WTC11 (cell line): ENCODE measurements at regions not wholly inside any gene's neighbourhood (a gene's known extent, or its start where the extent isn't known, plus 50 kb on each side); places are given as distances from the start of the nearest gene placed in this dataset.
"Not testable (repeated sequence)": the region's sequence is repeated elsewhere in the genome, so short reads cannot be mapped to it uniquely, and the experiment has no call there.

Experiments
- ATAC-seq: fragments of 200-7000 bp; cut with Tn5 transposase; 2 replicates; pipeline ENCODE4 v1.10.0; 2021; ENCODE audit warnings: mild to moderate bottlenecking, moderate library complexity
- CTCF ChIA-PET: fragments of 300-600 bp; sonication (Branson Sonifier 250); formaldehyde crosslinking; loops from one replicate; lab custom pipeline; 2021; ENCODE audit warnings: antibody characterized with exemption; lab: Charles Lee
- POLR2A ChIA-PET: fragments of 350-600 bp; sonication (Branson Sonifier 250); formaldehyde crosslinking; loops from one replicate; lab custom pipeline; 2021; ENCODE audit warnings: antibody characterized with exemption; lab: Charles Lee
- DNase-seq: peaks from one replicate; pipeline ENCODE4 v3.0.0; 2021; ENCODE audit warnings: low spot score
- H3K27ac Mint-ChIP-seq: 2 replicates; pipeline ENCODE4 v1.8.0; 2021; ENCODE audit warnings: mixed read lengths
- H3K27me3 Mint-ChIP-seq: 2 replicates; pipeline ENCODE4 v1.8.0; 2021; ENCODE audit warnings: low read depth, mild to moderate bottlenecking, moderate library complexity, mixed read lengths
- H3K36me3 Mint-ChIP-seq: 2 replicates; pipeline ENCODE4 v1.8.0; 2021; ENCODE audit warnings: mixed read lengths
- H3K4me1 Mint-ChIP-seq: 2 replicates; pipeline ENCODE4 v1.8.0; 2022; ENCODE audit warnings: mixed read lengths
- H3K4me3 Mint-ChIP-seq: 2 replicates; pipeline ENCODE4 v1.8.0; 2021; ENCODE audit warnings: mild to moderate bottlenecking, moderate library complexity, mixed read lengths
- H3K9me3 Mint-ChIP-seq: 2 replicates; pipeline ENCODE4 v1.8.0; 2021; ENCODE audit warnings: mixed read lengths
- CDX4 ChIP-seq: fragments of 250-450 bp; sonication (Bioruptor Pico); IDR thresholded peaks from 2 replicates; pipeline ENCODE4 v1.9.0; 2021; ENCODE audit warnings: moderate library complexity, mild to moderate bottlenecking, inconsistent platforms, borderline replicate concordance
- E2F1 ChIP-seq: sonication (generic); formaldehyde crosslinking; IDR thresholded peaks from 2 replicates; pipeline ENCODE4 v1.8.0; 2022; ENCODE audit warnings: mild to moderate bottlenecking, missing genetic modification reagents
- EMX1 ChIP-seq: fragments of 250-450 bp; sonication (Bioruptor Pico); IDR thresholded peaks from 2 replicates; pipeline ENCODE4 v1.8.0; 2021; ENCODE audit warnings: mild to moderate bottlenecking
- FOXK1 ChIP-seq: sonication (generic); formaldehyde crosslinking; IDR thresholded peaks from 2 replicates; pipeline ENCODE4 v1.8.0; 2022; ENCODE audit warnings: mild to moderate bottlenecking, moderate library complexity, missing genetic modification reagents
- GRHL2 ChIP-seq: fragments of 250-450 bp; sonication (Bioruptor Pico); IDR thresholded peaks from 2 replicates; pipeline ENCODE4 v1.8.0; 2022; ENCODE audit warnings: mild to moderate bottlenecking, moderate library complexity; ENCODE audit not compliant: insufficient replicate concordance, severe bottlenecking
- HMGXB4 ChIP-seq: sonication (generic); formaldehyde crosslinking; IDR thresholded peaks from 2 replicates; pipeline ENCODE4 v1.8.1; 2023; ENCODE audit warnings: mild to moderate bottlenecking, moderate library complexity, missing genetic modification reagents
- MLX ChIP-seq: sonication (generic); formaldehyde crosslinking; IDR thresholded peaks from 2 replicates; pipeline ENCODE4 v1.8.1; 2023; ENCODE audit warnings: mild to moderate bottlenecking, missing genetic modification reagents, moderate library complexity
- NFATC4 ChIP-seq: fragments of 250-450 bp; sonication (Bioruptor Pico); IDR thresholded peaks from 2 replicates; pipeline ENCODE4 v1.9.0; 2021; ENCODE audit warnings: mild to moderate bottlenecking
- NFYB ChIP-seq: sonication (generic); formaldehyde crosslinking; conservative IDR thresholded peaks from 2 replicates; pipeline ENCODE4 v1.8.0; 2022; ENCODE audit warnings: low read depth, missing genetic modification reagents
- NR3C1 ChIP-seq: sonication (generic); formaldehyde crosslinking; conservative IDR thresholded peaks from 2 replicates; pipeline ENCODE4 v1.8.1; 2023; ENCODE audit warnings: low read depth, mild to moderate bottlenecking, missing genetic modification reagents
- SMAD3 ChIP-seq: sonication (generic); formaldehyde crosslinking; IDR thresholded peaks from 2 replicates; pipeline ENCODE4 v1.8.0; 2022; ENCODE audit warnings: missing genetic modification reagents, mild to moderate bottlenecking, borderline replicate concordance
- ZNF219 ChIP-seq: sonication (generic); formaldehyde crosslinking; IDR thresholded peaks from 2 replicates; pipeline ENCODE4 v1.8.0; 2023; ENCODE audit warnings: missing genetic modification reagents, mild to moderate bottlenecking, borderline replicate concordance
- ZNF263 ChIP-seq: sonication (generic); formaldehyde crosslinking; IDR thresholded peaks from 2 replicates; pipeline ENCODE4 v1.8.1; 2022; ENCODE audit warnings: low read depth, mild to moderate bottlenecking, moderate library complexity, missing genetic modification reagents
- ZNF416 ChIP-seq: fragments of 250-450 bp; sonication (Bioruptor Pico); IDR thresholded peaks from 2 replicates; pipeline ENCODE4 v1.9.0; 2021; ENCODE audit warnings: mild to moderate bottlenecking, inconsistent platforms

GRCh38 chr10:22130824-22131223, 87.0 kb downstream of the EBLN1 start:
- not testable (repeated sequence) for H3K4me3 Mint-ChIP-seq, H3K27ac Mint-ChIP-seq, ATAC-seq, H3K27me3 Mint-ChIP-seq
- CTCF ChIA-PET, result interaction anchor here (1.2 kb wide), 1 partner anchor 27 kb away, joined by 3 read pairs; no protein-coding TSS in a partner anchor
- POLR2A ChIA-PET, result interaction anchor here (0.6 kb wide), 2 partner anchors 742 to 912 kb away, joined by 3 read pairs; no protein-coding TSS in a partner anchor
- 0 out of 2 replicates have a peak, but pooled peaks have one; percentile 26 for TF ChIP-seq FOXK1 (CRISPR knock-in tag)
- Mint-ChIP-seq H3K4me1 (peaks cover 32% of the 10 kb centered on the region), H3K36me3 (peaks cover 19% of the 10 kb centered on the region), H3K9me3 (peaks cover 11% of the 10 kb centered on the region)
- DNase-seq, result peak; percentile 15

GRCh38 chr10:22129612-22130011, 88.2 kb downstream of the EBLN1 start:
- H3K27me3 Mint-ChIP-seq, POLR2A ChIA-PET, CTCF ChIA-PET, ATAC-seq: not testable (repeated sequence)
- DNase-seq, result peak; percentile 12
- peaks cover 32% of the 10 kb centered on the region for H3K4me1 Mint-ChIP-seq
- H3K36me3 Mint-ChIP-seq, result peaks cover 19% of the 10 kb centered on the region
- H3K9me3 Mint-ChIP-seq, result peaks cover 11% of the 10 kb centered on the region
- peak overlapping the region; percentile 77 for H3K27ac Mint-ChIP-seq
- H3K4me3 Mint-ChIP-seq, result peak overlapping the region; percentile 53

- ATAC-seq, POLR2A ChIA-PET, H3K4me3 Mint-ChIP-seq, H3K27me3 Mint-ChIP-seq, H3K4me1 Mint-ChIP-seq, DNase-seq, H3K27ac Mint-ChIP-seq, CTCF ChIA-PET: not testable (repeated sequence)
- peaks cover 37% of the 10 kb centered on the region for H3K36me3 Mint-ChIP-seq
- peaks cover 42% of the 10 kb centered on the region for H3K9me3 Mint-ChIP-seq
Measured at GRCh38 chr10:22121181-22121580, 96.6 kb downstream of the EBLN1 start.

- H3K4me3 Mint-ChIP-seq, H3K27me3 Mint-ChIP-seq, POLR2A ChIA-PET, ATAC-seq, CTCF ChIA-PET, H3K4me1 Mint-ChIP-seq, DNase-seq, H3K27ac Mint-ChIP-seq: not testable (repeated sequence)
- Mint-ChIP-seq H3K36me3 (peaks cover 37% of the 10 kb centered on the region), H3K9me3 (peaks cover 42% of the 10 kb centered on the region)
Measured at GRCh38 chr10:22120072-22120471, 97.7 kb downstream of the EBLN1 start.

GRCh38 chr10:22119575-22119974, 98.2 kb downstream of the EBLN1 start:
- H3K27ac Mint-ChIP-seq, POLR2A ChIA-PET, ATAC-seq, DNase-seq, H3K27me3 Mint-ChIP-seq, H3K4me1 Mint-ChIP-seq, H3K4me3 Mint-ChIP-seq, CTCF ChIA-PET: not testable (repeated sequence)
- Mint-ChIP-seq H3K36me3 (peaks cover 37% of the 10 kb centered on the region), H3K9me3 (peaks cover 42% of the 10 kb centered on the region)

GRCh38 chr10:22111705-22112104, 106.1 kb downstream of the EBLN1 start:
- DNase-seq, result no peak
- Mint-ChIP-seq H3K27ac (no peak overlapping the region), H3K4me1 (peaks cover 17% of the 10 kb centered on the region)
- CTCF ChIA-PET, result no interaction called here
- TF ChIP-seq ZNF416 (CRISPR knock-in tag) (no peak), NFYB (CRISPR knock-in tag) (no peak), SMAD3 (no peak), ZNF219 (CRISPR knock-in tag) (no peak)
- TF ChIP-seq, all 79 proteins: peak for 0
- Mint-ChIP-seq H3K4me3 (no peak overlapping the region), H3K36me3 (no peaks in the 10 kb centered on the region), H3K27me3 (no peaks in the 10 kb centered on the region), H3K9me3 (peaks cover 8% of the 10 kb centered on the region)
- no peak for ATAC-seq
- POLR2A ChIA-PET, result interaction anchor here (0.6 kb wide), 1 partner anchor 264 kb away, joined by 3 read pairs; no protein-coding TSS in a partner anchor

GRCh38 chr10:22111260-22111659, 106.6 kb downstream of the EBLN1 start:
- no peak for ATAC-seq
- Mint-ChIP-seq H3K9me3 (peaks cover 8% of the 10 kb centered on the region), H3K27ac (no peak overlapping the region), H3K4me1 (peaks cover 17% of the 10 kb centered on the region), H3K27me3 (no peaks in the 10 kb centered on the region), H3K4me3 (no peak overlapping the region), H3K36me3 (no peaks in the 10 kb centered on the region)
- POLR2A ChIA-PET, result interaction anchor here (0.6 kb wide), 1 partner anchor 264 kb away, joined by 3 read pairs; no protein-coding TSS in a partner anchor
- CTCF ChIA-PET, result no interaction called here
- no peak for DNase-seq
- no peak for TF ChIP-seq NR3C1 (CRISPR knock-in tag)
- no peak for TF ChIP-seq MLX (CRISPR knock-in tag)
- no peak for TF ChIP-seq EMX1 (CRISPR knock-in tag)
- no peak for TF ChIP-seq HMGXB4 (CRISPR knock-in tag)
- TF ChIP-seq ZNF263 (CRISPR knock-in tag), result no peak
- no peak for TF ChIP-seq E2F1 (CRISPR knock-in tag)
- TF ChIP-seq CDX4 (CRISPR knock-in tag), result no peak
- no peak for TF ChIP-seq SMAD3
- no peak for TF ChIP-seq GRHL2 (CRISPR knock-in tag)
- TF ChIP-seq NFATC4 (CRISPR knock-in tag), result no peak
